ENCODE measurements at regions not wholly inside any gene's neighbourhood (a gene's known extent, or its start where the extent isn't known, plus 50 kb on each side); places are given as distances from the start of the nearest gene placed in this dataset.

- 47% methylated on average over 2 of the region's 2 CpGs for WGBS (ENCODE audit: low lambda C conversion rate)
- Histone ChIP-seq H3K27ac (ENCODE audit: low read depth in 2 of 2, low read length in 1 of 2) (no peak overlapping the region), H3F3A (replicated peaks; ENCODE audit: insufficient read depth) (no peaks in the 10 kb centered on the region), H3K9me2 (no peaks in the 10 kb centered on the region), H3K4me1 (ENCODE audit: control insufficient read depth in 1 of 2, insufficient read depth in 2 of 2, low read depth in 1 of 2, low read length in 1 of 2) (no peaks in the 10 kb centered on the region; a peak in 2 of 4 replicates), H3K27me3 (ENCODE audit: insufficient read depth) (no peaks in the 10 kb centered on the region), H3K4me3 (ENCODE audit: low read depth in 2 of 2, low read length in 1 of 2) (no peak overlapping the region), H3K9me3 (no peaks in the 10 kb centered on the region), H2AFZ (ENCODE audit: low read depth) (no peak overlapping the region), H4K20me1 (ENCODE audit: insufficient read depth) (no peaks in the 10 kb centered on the region), H3K9ac (no peak overlapping the region), H3K36me3 (replicated peaks in 1 of 2; ENCODE audit: control insufficient read depth in 1 of 2, insufficient read depth in 2 of 2, low read length in 1 of 2) (no peaks in the 10 kb centered on the region), H3K4me2 (no peak overlapping the region), H3K79me2 (ENCODE audit: insufficient read depth) (no peaks in the 10 kb centered on the region)
- no peak for TF ChIP-seq USF1 (IDR thresholded peaks at IDR 0.05; ENCODE audit: borderline replicate concordance, low read depth)
- no peak for TF ChIP-seq RXRA (IDR thresholded peaks at IDR 0.05; ENCODE audit: borderline replicate concordance, low read depth)
- DNase-seq: no peak
- CTCF ChIA-PET: no interaction called here
- POLR2A ChIA-PET: no interaction called here
These were observed 555.6 kb downstream of the CD83 start for GRCh38 chr6:14673201-14673600.

GRCh38 chr6:14674458-14674857 is 556.9 kb downstream of the CD83 start:
- Histone ChIP-seq H3K9me3 (no peaks in the 10 kb centered on the region), H3F3A (replicated peaks; ENCODE audit: insufficient read depth) (no peaks in the 10 kb centered on the region), H3K36me3 (replicated peaks in 1 of 2; ENCODE audit: control insufficient read depth in 1 of 2, insufficient read depth in 2 of 2, low read length in 1 of 2) (no peaks in the 10 kb centered on the region), H3K27ac (ENCODE audit: low read depth in 2 of 2, low read length in 1 of 2) (no peak overlapping the region), H3K4me2 (no peak overlapping the region), H3K9ac (no peak overlapping the region), H3K4me3 (ENCODE audit: low read depth in 2 of 2, low read length in 1 of 2) (no peak overlapping the region), H3K4me1 (ENCODE audit: control insufficient read depth in 1 of 2, insufficient read depth in 2 of 2, low read depth in 1 of 2, low read length in 1 of 2) (no peaks in the 10 kb centered on the region; a peak in 2 of 4 replicates), H3K9me2 (no peaks in the 10 kb centered on the region), H4K20me1 (ENCODE audit: insufficient read depth) (no peaks in the 10 kb centered on the region), H2AFZ (ENCODE audit: low read depth) (no peak overlapping the region), H3K27me3 (ENCODE audit: insufficient read depth) (no peaks in the 10 kb centered on the region), H3K79me2 (ENCODE audit: insufficient read depth) (no peaks in the 10 kb centered on the region)
- no peak for DNase-seq
- ChIA-PET POLR2A (no interaction called here), CTCF (no interaction called here)
- 61% methylated on average over 4 of the region's 4 CpGs for WGBS (ENCODE audit: low lambda C conversion rate)
- no peak for TF ChIP-seq TEAD4 (IDR thresholded peaks at IDR 0.05; ENCODE audit: borderline replicate concordance, insufficient read depth)
- TF ChIP-seq USF2 (IDR thresholded peaks at IDR 0.05; ENCODE audit: borderline replicate concordance, low read depth, low read length): no peak
- no peak for TF ChIP-seq GABPA (IDR thresholded peaks at IDR 0.05; ENCODE audit: low read depth)
- TF ChIP-seq YY1 (IDR thresholded peaks at IDR 0.05; ENCODE audit: low read depth): no peak
- TF ChIP-seq NFIC (IDR thresholded peaks at IDR 0.05; ENCODE audit: borderline replicate concordance): no peak
- TF ChIP-seq TCF12 (IDR thresholded peaks at IDR 0.05): no peak
- TF ChIP-seq FOSL2 (IDR thresholded peaks at IDR 0.05; ENCODE audit: borderline replicate concordance, low read depth): no peak
- no peak for TF ChIP-seq JUND (IDR thresholded peaks at IDR 0.05)
- no peak for TF ChIP-seq IRF3 (IDR thresholded peaks at IDR 0.05; ENCODE audit: low read depth, low read length)
- TF ChIP-seq CHD2 (IDR thresholded peaks at IDR 0.05; ENCODE audit: low read length, partially characterized antibody): no peak
- TF ChIP-seq CTCF (IDR thresholded peaks at IDR 0.05): no peak
- TF ChIP-seq NRF1 (IDR thresholded peaks at IDR 0.05; ENCODE audit: low read depth, low read length): no peak
- TF ChIP-seq MAX (IDR thresholded peaks at IDR 0.05; ENCODE audit: low read depth): no peak
- no peak for TF ChIP-seq RFX5 (IDR thresholded peaks at IDR 0.05; ENCODE audit: low read length)
- no peak for TF ChIP-seq REST (IDR thresholded peaks at IDR 0.05; ENCODE audit: low read depth, low read length)
- TF ChIP-seq GATA2 (CRISPR knock-in tag; IDR thresholded peaks at IDR 0.05): no peak
- no peak for TF ChIP-seq TAF1 (IDR thresholded peaks at IDR 0.05; ENCODE audit: borderline replicate concordance, low read depth, low read length)
- no peak for TF ChIP-seq RCOR1 (IDR thresholded peaks at IDR 0.05; ENCODE audit: low read length)

Measured in SK-N-SH (cell line).